ENCODE measurements at regions not wholly inside any gene's neighbourhood (a gene's known extent, or its start where the extent isn't known, plus 50 kb on each side); places are given as distances from the start of the nearest gene placed in this dataset.

- Histone ChIP-seq H3K9me3 (no peaks in the 10 kb centered on the region), H3K4me1 (no peaks in the 10 kb centered on the region), H3K36me3 (no peaks in the 10 kb centered on the region), H3K27me3 (no peaks in the 10 kb centered on the region), H3K4me3 (no peak overlapping the region), H3K27ac (no peak overlapping the region)
- TF ChIP-seq POLR2A (IDR thresholded peaks at IDR 0.05), result no peak
- TF ChIP-seq, protein P1, sequence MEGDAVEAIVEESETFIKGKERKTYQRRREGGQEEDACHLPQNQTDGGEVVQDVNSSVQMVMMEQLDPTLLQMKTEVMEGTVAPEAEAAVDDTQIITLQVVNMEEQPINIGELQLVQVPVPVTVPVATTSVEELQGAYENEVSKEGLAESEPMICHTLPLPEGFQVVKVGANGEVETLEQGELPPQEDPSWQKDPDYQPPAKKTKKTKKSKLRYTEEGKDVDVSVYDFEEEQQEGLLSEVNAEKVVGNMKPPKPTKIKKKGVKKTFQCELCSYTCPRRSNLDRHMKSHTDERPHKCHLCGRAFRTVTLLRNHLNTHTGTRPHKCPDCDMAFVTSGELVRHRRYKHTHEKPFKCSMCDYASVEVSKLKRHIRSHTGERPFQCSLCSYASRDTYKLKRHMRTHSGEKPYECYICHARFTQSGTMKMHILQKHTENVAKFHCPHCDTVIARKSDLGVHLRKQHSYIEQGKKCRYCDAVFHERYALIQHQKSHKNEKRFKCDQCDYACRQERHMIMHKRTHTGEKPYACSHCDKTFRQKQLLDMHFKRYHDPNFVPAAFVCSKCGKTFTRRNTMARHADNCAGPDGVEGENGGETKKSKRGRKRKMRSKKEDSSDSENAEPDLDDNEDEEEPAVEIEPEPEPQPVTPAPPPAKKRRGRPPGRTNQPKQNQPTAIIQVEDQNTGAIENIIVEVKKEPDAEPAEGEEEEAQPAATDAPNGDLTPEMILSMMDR (IDR thresholded peaks at IDR 0.05 in 4 of 5, conservative IDR thresholded peaks at IDR 0.05 in 1 of 5), result no peak
- DNase-seq (no peak), ATAC-seq (no peak)
- intact Hi-C loops (cut with DNase I; ENCODE audit: low total_unique reads), result no loop called here
- in situ Hi-C loops (cut with MboI; ENCODE audit: low sequenced_read_pairs in 4 of 4), result no loop called here
These were observed 68.2 kb upstream of the CCDC91 start for GRCh38 chr12:28121899-28122655.

GRCh38 chr12:28122756-28123155, 67.5 kb upstream of the CCDC91 start:
- Histone ChIP-seq H3K4me1 (no peaks in the 10 kb centered on the region), H3K4me3 (no peak overlapping the region), H3K9me3 (no peaks in the 10 kb centered on the region), H3K36me3 (no peaks in the 10 kb centered on the region), H3K27me3 (no peaks in the 10 kb centered on the region), H3K27ac (no peak overlapping the region)
- in situ Hi-C loops (cut with MboI; ENCODE audit: low sequenced_read_pairs in 4 of 4) (no loop called here), intact Hi-C loops (cut with DNase I; ENCODE audit: low total_unique reads) (no loop called here)
- TF ChIP-seq, protein P1 (IDR thresholded peaks at IDR 0.05 in 4 of 5, conservative IDR thresholded peaks at IDR 0.05 in 1 of 5), result no peak
- TF ChIP-seq POLR2A (IDR thresholded peaks at IDR 0.05), result no peak
- no peak for ATAC-seq
- no peak for DNase-seq

GRCh38 chr12:28127455-28127854, 62.8 kb upstream of the CCDC91 start:
- Histone ChIP-seq H3K27ac (no peak overlapping the region), H3K27me3 (no peaks in the 10 kb centered on the region), H3K9me3 (no peaks in the 10 kb centered on the region), H3K36me3 (no peaks in the 10 kb centered on the region), H3K4me1 (no peaks in the 10 kb centered on the region), H3K4me3 (no peak overlapping the region)
- in situ Hi-C loops (cut with MboI; ENCODE audit: low sequenced_read_pairs in 4 of 4), result no loop called here
- no peak for DNase-seq
- no peak for TF ChIP-seq POLR2A (IDR thresholded peaks at IDR 0.05)
- TF ChIP-seq, protein P1 (IDR thresholded peaks at IDR 0.05 in 4 of 5, conservative IDR thresholded peaks at IDR 0.05 in 1 of 5), result no peak
- ATAC-seq, result no peak
- intact Hi-C loops (cut with DNase I; ENCODE audit: low total_unique reads), result no loop called here

DNA sequence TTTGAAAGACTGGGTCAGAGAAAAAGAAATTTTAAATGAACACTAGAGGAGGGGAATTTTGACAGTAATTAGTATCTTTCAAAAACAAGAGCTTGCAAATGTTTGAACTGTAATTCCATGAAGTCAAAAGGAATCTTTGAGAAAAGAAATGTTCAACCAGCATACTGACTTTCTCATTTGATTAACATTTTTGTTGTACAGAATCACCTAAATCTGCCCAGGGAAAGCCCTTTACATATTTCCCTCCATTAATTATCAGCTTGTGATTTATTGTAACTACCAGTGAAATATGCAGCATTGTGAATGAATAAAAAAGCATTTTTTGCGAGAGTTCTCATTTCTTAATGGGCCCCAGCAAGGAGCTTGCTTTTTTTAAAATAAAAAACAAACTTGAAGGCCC, 61.2 kb upstream of the CCDC91 start:
- Histone ChIP-seq H3K4me1 (no peaks in the 10 kb centered on the region), H3K36me3 (no peaks in the 10 kb centered on the region), H3K9me3 (no peaks in the 10 kb centered on the region), H3K27me3 (no peaks in the 10 kb centered on the region), H3K27ac (no peak overlapping the region), H3K4me3 (no peak overlapping the region)
- in situ Hi-C loops (cut with MboI; ENCODE audit: low sequenced_read_pairs in 4 of 4), result no loop called here
- no peak for DNase-seq
- intact Hi-C loops (cut with DNase I; ENCODE audit: low total_unique reads), result no loop called here
- TF ChIP-seq, protein P1 (IDR thresholded peaks at IDR 0.05 in 4 of 5, conservative IDR thresholded peaks at IDR 0.05 in 1 of 5), result no peak
- TF ChIP-seq POLR2A (IDR thresholded peaks at IDR 0.05), result no peak
- no peak for ATAC-seq

GRCh38 chr12:28130234-28130624, 60.0 kb upstream of the CCDC91 start:
- in situ Hi-C loops (cut with MboI; ENCODE audit: low sequenced_read_pairs in 4 of 4), result no loop called here

More at GRCh38 chr12:28130234-28130624, 60.0 kb upstream of the CCDC91 start:
- Histone ChIP-seq H3K9me3 (no peaks in the 10 kb centered on the region), H3K36me3 (no peaks in the 10 kb centered on the region), H3K27me3 (no peaks in the 10 kb centered on the region), H3K27ac (no peak overlapping the region), H3K4me3 (no peak overlapping the region), H3K4me1 (no peaks in the 10 kb centered on the region)
- ATAC-seq, result no peak
- intact Hi-C loops (cut with DNase I; ENCODE audit: low total_unique reads), result no loop called here
- TF ChIP-seq POLR2A (IDR thresholded peaks at IDR 0.05), result no peak
- TF ChIP-seq, protein P1 (IDR thresholded peaks at IDR 0.05 in 4 of 5, conservative IDR thresholded peaks at IDR 0.05 in 1 of 5), result no peak
- DNase-seq, result no peak
